ENCODE measurements at regions not wholly inside any gene's neighbourhood (a gene's known extent, or its start where the extent isn't known, plus 50 kb on each side); places are given as distances from the start of the nearest gene placed in this dataset.

DNA sequence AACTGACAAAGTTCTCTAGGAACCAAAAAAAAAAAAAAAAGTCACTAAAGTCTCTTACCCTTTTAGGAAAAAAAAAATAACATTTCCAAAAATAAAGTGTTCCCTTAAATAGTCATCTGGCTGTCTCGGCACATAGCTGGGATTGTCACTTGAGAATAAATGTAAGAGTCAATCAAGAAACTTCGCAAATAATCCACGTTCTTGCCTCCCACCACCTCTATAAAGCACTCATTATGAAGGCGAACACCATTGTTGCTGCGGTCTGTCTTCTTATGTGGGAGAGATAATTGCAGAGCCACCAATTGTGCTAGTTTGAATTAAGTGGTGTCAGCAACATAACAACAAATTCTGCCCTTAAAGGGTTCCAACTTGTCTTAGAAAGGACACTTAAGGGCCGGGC lies 163.7 kb downstream of the FBXO15 start:
- TF ChIP-seq EP300 (IDR thresholded peaks at IDR 0.05; ENCODE audit: borderline replicate concordance in 1 of 2, control insufficient read depth in 1 of 2, low read depth in 2 of 2, low read length in 2 of 2) (no peak), TCF7 (IDR thresholded peaks at IDR 0.05; ENCODE audit: borderline replicate concordance) (no peak), NBN (IDR thresholded peaks at IDR 0.05) (no peak), POLR2A (IDR thresholded peaks at IDR 0.05; ENCODE audit: low read depth, low read length) (no peak), YY1 (IDR thresholded peaks at IDR 0.05; ENCODE audit: low read depth, low read length) (no peak)
- TF ChIP-seq, protein P1, sequence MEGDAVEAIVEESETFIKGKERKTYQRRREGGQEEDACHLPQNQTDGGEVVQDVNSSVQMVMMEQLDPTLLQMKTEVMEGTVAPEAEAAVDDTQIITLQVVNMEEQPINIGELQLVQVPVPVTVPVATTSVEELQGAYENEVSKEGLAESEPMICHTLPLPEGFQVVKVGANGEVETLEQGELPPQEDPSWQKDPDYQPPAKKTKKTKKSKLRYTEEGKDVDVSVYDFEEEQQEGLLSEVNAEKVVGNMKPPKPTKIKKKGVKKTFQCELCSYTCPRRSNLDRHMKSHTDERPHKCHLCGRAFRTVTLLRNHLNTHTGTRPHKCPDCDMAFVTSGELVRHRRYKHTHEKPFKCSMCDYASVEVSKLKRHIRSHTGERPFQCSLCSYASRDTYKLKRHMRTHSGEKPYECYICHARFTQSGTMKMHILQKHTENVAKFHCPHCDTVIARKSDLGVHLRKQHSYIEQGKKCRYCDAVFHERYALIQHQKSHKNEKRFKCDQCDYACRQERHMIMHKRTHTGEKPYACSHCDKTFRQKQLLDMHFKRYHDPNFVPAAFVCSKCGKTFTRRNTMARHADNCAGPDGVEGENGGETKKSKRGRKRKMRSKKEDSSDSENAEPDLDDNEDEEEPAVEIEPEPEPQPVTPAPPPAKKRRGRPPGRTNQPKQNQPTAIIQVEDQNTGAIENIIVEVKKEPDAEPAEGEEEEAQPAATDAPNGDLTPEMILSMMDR (IDR thresholded peaks at IDR 0.05 in 2 of 3, conservative IDR thresholded peaks at IDR 0.05 in 1 of 3; ENCODE audit: control insufficient read depth in 2 of 3, extremely low read depth in 1 of 3, insufficient read depth in 1 of 3, low read depth in 3 of 3, low read length in 3 of 3) = no peak
- TF ChIP-seq, protein P2, sequence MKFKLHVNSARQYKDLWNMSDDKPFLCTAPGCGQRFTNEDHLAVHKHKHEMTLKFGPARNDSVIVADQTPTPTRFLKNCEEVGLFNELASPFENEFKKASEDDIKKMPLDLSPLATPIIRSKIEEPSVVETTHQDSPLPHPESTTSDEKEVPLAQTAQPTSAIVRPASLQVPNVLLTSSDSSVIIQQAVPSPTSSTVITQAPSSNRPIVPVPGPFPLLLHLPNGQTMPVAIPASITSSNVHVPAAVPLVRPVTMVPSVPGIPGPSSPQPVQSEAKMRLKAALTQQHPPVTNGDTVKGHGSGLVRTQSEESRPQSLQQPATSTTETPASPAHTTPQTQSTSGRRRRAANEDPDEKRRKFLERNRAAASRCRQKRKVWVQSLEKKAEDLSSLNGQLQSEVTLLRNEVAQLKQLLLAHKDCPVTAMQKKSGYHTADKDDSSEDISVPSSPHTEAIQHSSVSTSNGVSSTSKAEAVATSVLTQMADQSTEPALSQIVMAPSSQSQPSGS (IDR thresholded peaks at IDR 0.05; ENCODE audit: low read length) = no peak
